ENCODE measurements at regions not wholly inside any gene's neighbourhood (a gene's known extent, or its start where the extent isn't known, plus 50 kb on each side); places are given as distances from the start of the nearest gene placed in this dataset.
"Not testable (repeated sequence)": the region's sequence is repeated elsewhere in the genome, so short reads cannot be mapped to it uniquely, and the experiment has no call there.

GRCh38 chr20:55937283-55937682 is 68.0 kb downstream of the CBLN4 start:
- no peak for DNase-seq

GRCh38 chr20:55936209-55936595 is 69.1 kb downstream of the CBLN4 start:
- no peak for DNase-seq

DNA sequence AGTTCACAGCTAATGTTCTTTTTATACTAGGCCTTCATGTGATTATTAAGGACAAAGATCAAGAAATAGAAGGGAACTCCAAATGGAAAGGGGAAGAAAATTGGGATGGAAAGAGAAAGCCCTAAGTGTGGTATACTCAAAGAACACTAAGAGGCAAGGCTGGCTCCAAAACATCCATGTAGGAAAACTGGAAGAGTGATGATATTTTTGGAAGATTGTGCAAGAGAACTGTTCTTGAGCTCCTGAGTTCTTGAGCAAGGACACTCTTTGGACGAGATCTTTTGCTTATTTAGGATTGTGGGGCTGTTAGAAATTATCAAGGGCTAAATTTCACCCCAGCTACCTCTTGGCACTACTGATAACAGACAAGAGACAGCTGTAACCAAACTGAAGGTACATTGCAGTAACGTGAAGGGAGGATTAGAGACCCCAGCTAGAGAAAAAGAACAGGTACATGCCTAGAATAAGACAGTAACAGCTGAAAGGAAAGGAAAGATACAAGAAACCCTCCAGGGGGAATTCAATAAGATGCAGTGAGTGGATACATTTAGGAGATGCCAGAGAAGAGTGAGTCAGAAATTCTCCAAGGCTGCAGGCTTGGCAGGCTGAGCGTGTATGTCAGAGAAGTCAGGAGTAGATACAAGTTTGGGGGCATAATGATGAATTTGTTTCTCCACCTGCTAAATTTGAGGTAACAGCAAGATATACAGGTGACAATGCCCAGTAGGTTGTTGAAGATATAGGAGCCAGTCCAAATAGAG is 69.7 kb downstream of the CBLN4 start:
- DNase-seq = no peak

GRCh38 chr20:55934146-55934545 is 71.2 kb downstream of the CBLN4 start:
- DNase-seq = no peak

DNA sequence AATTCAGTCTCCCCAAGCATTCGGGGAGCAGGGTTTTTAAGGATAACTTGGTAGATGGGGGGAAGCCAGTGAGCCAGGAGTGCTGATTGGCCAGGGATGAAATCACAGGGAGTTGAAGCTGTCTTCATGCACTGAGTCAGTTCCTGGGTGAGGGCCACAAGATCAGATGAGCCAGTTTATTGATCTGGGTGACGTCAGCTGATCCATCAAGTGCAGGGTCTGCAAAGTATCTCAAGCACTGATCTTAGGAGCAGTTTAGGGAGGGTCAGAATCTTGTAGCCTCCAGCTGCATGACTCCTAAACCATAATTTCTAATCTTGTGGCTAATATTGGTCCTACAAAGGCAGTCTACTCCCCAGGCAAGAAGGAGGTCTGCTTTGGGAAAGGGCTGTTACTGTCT is 74.4 kb downstream of the CBLN4 start:
- not testable (repeated sequence) for DNase-seq

DNA sequence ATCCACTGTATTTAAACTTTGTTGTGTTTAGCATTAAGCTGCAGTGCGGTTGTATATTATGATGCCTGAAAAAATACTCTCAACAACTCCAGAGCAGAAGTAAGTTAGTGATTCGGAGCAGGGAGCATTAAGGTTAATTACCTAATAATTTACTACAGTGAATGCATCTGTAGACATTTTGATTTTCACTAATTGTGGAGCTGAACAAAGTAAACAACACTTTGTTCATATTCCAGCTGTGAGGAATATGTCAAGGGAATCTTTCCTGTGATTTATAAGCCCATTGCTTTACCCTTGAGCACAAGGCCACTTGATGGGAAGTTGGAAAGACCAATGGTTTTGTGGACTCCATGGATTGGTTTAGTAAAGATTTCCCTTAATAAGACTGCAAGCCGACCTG is 77.1 kb downstream of the CBLN4 start:
- no peak for DNase-seq

- no peak for DNase-seq
These were observed 85.4 kb downstream of the CBLN4 start for GRCh38 chr20:55919956-55920355.

DNA sequence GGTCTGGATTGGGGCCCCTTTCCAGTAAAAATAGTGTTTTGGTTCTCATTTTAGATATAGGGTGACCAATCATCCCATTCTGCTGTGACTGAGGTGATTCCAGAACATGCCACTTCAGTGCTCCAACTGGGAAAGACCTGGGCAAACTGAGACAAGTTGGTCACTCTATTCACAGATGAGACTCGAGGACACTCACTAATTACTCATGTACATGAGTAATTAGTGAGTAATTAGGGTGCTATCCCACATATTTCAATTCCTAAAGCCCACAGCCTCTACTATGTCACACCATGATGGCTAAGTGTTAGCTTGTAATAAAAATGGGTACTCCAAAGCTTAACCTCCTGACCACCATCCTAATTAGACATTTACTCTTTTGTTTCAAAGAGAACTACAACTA is 86.0 kb downstream of the CBLN4 start:
- DNase-seq = no peak

DNA sequence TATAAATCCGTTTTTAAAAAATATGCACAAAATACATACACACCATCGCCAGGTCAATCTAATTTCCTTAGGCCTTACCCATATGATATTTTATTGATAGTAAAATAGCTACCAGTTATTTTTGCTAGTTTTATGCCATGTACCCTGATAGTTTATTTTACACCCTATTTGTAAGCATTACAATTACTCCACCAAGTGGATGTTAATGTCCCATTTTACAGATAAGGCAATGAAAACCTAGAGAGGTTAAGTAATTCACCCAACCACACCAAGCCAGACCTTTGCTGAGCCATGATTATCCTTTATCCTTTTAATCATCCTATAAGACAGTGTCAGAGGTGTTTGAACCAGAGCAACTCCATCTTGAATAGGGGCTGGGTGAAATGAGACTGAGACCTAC is 86.8 kb downstream of the CBLN4 start:
- no peak for DNase-seq

GRCh38 chr20:55893031-55893430 is 112.3 kb downstream of the CBLN4 start:
- DNase-seq = no peak

DNA sequence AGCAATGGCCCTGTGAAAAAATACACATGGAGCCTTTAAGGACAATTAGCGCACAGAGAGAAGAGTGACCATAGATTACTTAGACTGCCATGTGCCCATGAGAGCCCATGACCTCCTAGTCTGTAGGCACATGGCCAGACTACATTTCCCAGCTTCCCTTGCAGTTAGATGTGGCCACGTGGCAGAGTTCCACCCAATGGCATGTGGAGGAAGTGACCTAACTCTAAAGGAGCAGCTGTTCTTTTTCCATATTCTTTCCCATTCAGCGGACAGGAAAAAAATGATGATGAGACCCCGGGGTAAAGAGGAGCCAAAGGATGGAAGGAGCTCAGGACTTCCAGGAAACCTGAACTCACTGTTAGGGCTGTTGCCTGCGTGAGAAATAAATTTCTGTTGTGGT is 116.6 kb downstream of the CBLN4 start:
- DNase-seq = no peak

DNA sequence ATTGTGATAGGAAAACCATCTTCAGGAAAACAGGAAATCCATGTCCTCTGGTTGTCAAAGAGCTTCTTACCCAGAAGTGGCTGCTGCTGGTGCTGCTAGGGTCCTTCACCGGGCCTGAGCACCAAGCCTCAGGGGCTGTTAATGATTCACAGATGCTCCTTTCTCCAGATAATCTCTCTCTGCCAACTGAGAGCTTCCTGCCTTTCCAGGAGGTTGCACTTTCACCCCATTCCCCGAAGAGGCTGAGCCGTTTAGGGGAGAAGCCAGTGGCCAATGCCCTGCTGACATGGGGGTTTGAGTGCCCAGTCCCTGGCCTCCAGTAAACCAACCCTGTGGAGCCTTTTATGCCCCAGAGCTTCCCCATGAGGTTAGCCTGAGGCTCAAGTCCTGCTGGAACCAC is 122.4 kb downstream of the CBLN4 start:
- DNase-seq = no peak

GRCh38 chr20:55882286-55882685 is 123.0 kb downstream of the CBLN4 start:
- no peak for DNase-seq

DNA sequence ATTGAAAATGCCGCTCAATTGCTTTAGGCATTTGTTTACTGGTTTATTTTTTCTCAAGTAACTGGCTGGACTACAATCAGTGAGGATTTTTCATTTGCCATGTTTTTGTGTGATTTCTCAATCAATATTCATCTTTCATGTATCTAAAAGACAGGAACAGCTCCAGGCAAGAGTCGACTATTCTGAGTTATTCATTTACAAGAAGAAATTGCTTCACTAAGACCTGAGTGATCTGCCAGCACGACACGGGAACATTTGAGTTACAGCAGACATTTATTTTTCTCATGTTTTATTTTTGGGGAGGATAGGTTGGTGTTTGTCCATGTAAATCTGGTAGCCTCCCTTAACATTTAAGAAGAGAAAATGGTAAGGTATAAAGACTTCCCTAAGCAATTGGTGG is 124.1 kb downstream of the CBLN4 start:
- DNase-seq = no peak

DNA sequence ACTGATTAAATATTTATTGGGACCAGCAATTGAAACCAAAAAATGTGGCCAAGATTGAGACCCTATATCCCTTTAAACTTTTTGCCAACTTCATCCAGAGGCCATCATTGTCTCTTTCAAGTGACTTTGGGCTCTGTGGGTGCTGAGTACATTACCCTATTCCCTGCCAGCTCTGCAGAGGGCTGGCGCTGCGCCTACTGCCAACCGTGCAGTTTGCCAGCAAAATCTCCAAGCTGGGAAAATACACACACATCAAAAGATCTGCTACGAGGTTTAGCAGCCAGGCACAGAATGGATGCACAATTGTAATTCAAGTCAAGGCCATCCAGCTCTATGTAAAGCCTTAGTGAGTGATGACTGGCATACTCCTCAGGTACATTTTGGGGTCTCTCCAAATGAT is 125.0 kb downstream of the CBLN4 start:
- no peak for DNase-seq

GRCh38 chr20:55855052-55855451 is 150.3 kb downstream of the CBLN4 start:
- no peak for DNase-seq

DNA sequence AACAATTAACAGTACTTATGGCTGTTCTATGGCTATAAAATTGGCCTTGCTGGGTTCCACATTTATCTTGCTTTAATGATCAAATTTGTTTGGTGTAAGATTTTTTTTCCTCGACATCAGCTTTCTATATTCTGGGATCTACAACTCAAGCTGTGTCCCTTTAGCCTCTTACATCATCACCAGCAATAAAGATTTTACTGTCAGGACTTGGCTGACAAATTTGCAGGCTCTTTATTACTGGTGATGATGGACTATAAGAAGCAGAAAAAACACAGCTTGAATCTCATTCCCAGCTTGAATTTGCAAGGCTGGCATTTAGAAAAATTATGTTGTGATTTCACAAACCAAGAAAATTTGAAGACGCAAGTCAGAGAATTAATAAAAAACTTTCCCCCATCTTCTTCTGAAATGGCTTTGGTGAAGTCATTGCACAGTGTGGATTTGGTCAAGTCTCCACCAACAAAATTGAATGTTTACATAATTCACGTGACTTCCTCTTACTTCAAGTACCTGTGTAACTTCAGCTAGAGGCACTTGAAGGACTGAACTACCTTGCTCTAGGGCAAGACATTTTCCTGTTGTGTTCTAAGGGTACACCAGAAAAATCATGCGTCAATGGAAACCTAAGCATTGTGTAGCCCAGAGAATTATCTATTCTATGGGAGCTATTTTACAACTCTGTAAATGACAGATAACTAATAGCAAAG is 175.0 kb downstream of the CBLN4 start:
- DNase-seq = no peak

- DNase-seq = no peak
These were observed 200.2 kb downstream of the CBLN4 start for GRCh38 chr20:55805138-55805537.

DNA sequence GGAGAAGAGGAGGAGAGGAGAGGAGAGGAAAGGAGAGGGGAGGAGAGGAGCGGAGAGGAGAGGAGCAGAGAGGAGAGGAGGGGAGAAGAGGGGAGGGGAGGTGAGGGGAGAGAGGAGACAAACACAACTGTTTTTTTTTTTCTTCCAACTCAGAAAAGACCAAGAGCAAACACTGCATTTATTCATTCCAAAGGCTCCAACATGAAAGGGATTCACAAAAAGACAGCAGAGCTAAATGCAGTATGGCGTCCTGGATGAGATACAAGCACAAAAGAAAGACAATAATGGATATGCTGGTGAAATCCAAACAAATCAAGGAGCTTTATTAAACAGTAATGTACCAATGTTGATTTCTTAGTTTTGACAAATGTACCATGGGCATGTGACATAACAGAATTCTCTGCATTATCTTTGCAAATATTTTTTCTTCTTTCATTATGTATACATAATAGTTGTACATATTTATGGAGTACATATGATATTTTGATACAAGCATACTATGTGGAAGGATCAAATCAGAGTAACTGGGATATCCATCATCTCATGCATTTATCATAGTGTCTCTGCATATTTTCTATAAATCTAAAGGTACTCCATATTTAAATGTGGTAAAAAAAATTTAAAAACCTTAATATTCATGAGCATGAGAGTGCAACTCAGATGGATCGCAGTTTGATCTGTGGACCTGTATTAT is 204.6 kb downstream of the CBLN4 start:
- DNase-seq = no peak

DNA sequence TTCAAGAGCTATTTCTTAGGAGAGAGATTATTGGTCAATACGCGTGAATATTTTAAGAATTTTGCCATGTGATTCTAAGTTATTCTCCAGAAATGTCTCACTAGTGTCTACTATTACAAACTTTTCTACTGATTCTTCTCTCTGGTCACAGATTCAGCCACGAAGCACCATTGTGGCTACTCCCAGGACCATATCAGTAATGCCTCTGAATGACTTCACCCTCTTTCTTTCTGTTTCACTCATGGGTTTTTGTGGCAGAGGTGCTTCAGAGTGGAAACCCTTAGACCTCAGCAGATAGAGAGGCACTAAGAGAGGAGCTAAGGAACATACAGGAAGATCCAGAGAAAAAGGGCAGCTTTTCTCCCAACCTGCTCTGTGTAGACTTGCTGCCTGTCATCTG is 211.3 kb downstream of the CBLN4 start:
- no peak for DNase-seq

DNA sequence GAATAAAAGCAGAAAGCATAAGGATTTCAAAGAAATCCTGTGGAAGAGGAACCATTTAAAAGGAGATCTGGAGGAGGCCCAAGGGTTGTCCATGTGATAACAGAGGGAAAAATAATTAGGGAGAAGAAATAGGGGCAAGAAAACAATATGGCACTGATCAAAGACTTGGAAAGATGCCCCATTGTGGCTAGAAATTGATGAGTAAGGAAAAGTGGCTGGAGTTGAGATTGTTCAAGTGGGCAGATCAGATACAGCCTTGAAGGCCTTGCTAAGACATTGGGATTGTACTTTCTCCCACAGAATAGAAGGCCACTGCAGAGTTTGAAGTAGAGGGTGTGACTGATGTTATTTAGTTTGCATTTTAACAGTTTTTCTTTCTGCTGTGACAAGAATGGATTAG is 213.3 kb downstream of the CBLN4 start:
- DNase-seq = no peak

DNA sequence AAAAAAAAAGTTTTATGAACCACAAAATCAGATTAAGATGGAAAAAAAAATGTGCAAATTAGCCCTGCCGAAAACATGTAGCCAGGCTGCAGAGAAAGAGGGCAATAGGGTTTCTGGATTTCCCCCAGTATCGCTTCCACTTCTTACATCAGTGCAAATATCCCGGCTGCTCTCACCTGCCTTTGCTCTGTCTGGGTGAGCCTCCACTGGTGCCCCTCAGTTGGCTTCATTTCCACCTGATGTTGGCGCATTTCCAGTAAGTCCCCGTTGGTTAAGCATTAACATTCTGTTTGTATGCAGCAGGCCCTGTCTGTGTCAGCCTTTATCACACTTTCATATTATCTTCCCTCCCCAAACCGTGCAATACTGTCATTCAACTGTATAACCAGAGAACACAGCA is 215.1 kb downstream of the CBLN4 start:
- DNase-seq = no peak

DNA sequence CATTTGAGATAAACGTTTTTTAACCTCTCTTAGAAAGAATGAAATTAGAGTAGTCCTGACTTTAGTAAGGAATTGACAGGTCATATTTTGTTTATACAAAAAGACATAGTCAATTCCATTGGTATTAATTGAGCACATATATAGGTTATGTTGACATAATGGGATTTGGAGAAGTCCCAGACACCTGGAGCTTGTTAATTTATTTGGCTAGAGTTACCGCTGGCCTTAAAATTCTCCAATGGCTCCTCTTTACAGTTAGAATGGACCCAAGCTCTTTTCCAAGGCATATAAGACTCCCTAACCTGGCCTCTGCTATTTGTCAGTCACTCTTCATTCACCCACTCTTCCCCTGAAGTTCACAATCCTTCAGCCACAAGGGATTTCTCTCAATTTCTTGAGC is 221.3 kb downstream of the CBLN4 start:
- DNase-seq = no peak

- no peak for DNase-seq
These were observed 221.9 kb downstream of the CBLN4 start for GRCh38 chr20:55783381-55783780.

Measured in GDM1 (cell line).